ENCODE measurements at regions not wholly inside any gene's neighbourhood (a gene's known extent, or its start where the extent isn't known, plus 50 kb on each side); places are given as distances from the start of the nearest gene placed in this dataset.

DNA sequence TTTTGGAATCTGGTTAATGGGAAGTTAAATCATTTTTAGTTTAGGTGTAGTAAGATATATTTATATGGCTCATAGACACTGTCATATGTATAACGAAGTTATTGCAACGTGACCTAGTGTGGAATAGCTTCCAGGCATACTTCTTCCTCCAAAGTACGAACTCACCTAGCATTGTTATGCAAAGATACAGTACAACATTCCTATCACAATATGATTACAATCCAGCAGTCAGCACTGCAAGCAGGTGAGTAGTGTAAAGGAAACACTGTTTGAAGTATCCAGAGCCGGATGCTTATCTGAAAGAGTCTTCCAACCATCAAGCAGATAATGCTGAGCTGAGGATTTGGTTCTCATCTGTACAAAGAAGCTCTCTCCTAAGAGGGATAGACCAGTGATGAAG, 754.4 kb upstream of the IGFBP3 start:
- TF ChIP-seq, protein P1, sequence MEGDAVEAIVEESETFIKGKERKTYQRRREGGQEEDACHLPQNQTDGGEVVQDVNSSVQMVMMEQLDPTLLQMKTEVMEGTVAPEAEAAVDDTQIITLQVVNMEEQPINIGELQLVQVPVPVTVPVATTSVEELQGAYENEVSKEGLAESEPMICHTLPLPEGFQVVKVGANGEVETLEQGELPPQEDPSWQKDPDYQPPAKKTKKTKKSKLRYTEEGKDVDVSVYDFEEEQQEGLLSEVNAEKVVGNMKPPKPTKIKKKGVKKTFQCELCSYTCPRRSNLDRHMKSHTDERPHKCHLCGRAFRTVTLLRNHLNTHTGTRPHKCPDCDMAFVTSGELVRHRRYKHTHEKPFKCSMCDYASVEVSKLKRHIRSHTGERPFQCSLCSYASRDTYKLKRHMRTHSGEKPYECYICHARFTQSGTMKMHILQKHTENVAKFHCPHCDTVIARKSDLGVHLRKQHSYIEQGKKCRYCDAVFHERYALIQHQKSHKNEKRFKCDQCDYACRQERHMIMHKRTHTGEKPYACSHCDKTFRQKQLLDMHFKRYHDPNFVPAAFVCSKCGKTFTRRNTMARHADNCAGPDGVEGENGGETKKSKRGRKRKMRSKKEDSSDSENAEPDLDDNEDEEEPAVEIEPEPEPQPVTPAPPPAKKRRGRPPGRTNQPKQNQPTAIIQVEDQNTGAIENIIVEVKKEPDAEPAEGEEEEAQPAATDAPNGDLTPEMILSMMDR (IDR thresholded peaks at IDR 0.05) = no peak
- intact Hi-C loops (cut with DNase I) = no loop called here
- DNase-seq (no peak), ATAC-seq (no peak)
- H3K4me3 ChIP-seq = no peak overlapping the region
- H3K27me3 ChIP-seq = no peaks in the 10 kb centered on the region
- H3K4me1 ChIP-seq = no peaks in the 10 kb centered on the region
- no peak overlapping the region for H3K27ac ChIP-seq
- H3K9me3 ChIP-seq = no peaks in the 10 kb centered on the region
- no peaks in the 10 kb centered on the region for H3K36me3 ChIP-seq

DNA sequence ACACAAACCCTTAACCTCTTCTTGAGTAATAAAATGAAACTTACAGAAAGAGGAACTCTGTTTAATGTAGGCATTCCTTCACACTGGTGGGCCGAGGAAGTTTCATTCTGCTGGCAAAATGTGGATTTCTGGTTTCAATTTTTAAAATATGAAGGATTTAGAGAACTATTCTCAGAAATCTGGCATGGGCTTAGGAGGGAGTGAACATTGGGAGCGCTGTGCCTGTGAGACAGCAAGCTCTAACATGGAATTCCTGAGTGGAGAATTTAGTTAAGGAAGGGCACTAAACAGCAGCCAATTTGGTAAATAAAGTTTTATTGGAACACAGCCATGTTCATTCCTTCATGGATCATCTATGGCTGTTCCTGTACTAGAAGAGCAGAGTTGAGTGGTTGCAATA, 751.8 kb upstream of the IGFBP3 start:
- DNase-seq (no peak), ATAC-seq (no peak)
- peaks cover 0 to 6% of the 10 kb centered on the region in 2 donors for H3K9me3 ChIP-seq
- no peaks in the 10 kb centered on the region for H3K4me1 ChIP-seq
- no peaks in the 10 kb centered on the region for H3K27me3 ChIP-seq
- intact Hi-C loops (cut with DNase I) = no loop called here
- TF ChIP-seq, protein P1 (IDR thresholded peaks at IDR 0.05) = no peak
- no peaks in the 10 kb centered on the region for H3K36me3 ChIP-seq
- no peak overlapping the region for H3K27ac ChIP-seq
- H3K4me3 ChIP-seq = no peak overlapping the region

GRCh38 chr7:46671108-46671769, 750.2 kb upstream of the IGFBP3 start:
- Histone ChIP-seq H3K36me3 (no peaks in the 10 kb centered on the region), H3K9me3 (peaks cover 0 to 14% of the 10 kb centered on the region in 2 donors), H3K4me3 (no peak overlapping the region), H3K27me3 (no peaks in the 10 kb centered on the region), H3K27ac (no peak overlapping the region), H3K4me1 (no peaks in the 10 kb centered on the region)
- TF ChIP-seq, protein P1 (IDR thresholded peaks at IDR 0.05) = no peak
- intact Hi-C loops (cut with DNase I) = no loop called here
- DNase-seq = no peak
- ATAC-seq = no peak

DNA sequence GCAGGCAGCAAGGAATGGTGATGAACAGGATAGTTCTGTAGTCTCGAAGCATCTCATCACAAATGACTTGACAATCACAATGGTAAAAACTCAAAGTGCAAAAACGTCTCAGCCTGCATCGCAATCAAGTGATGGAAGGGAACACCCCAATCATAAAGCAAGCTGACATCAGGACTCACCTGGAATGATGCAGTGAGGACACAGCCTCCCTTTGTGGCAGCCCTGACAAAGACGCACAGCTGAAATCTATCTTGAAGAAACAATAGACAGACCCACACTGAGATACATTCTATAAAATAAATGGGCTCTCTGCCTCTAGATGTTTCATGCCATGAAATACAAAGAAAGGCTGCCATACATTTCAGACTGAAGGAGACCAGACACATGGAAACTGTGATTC, 748.0 kb upstream of the IGFBP3 start:
- Histone ChIP-seq H3K4me1 (no peaks in the 10 kb centered on the region), H3K27ac (no peak overlapping the region), H3K36me3 (no peaks in the 10 kb centered on the region), H3K9me3 (peaks cover 0 to 14% of the 10 kb centered on the region in 2 donors), H3K4me3 (no peak overlapping the region), H3K27me3 (no peaks in the 10 kb centered on the region)
- ATAC-seq (no peak), DNase-seq (no peak)
- TF ChIP-seq, protein P1 (IDR thresholded peaks at IDR 0.05) = no peak
- intact Hi-C loops (cut with DNase I) = no loop called here

- Histone ChIP-seq H3K4me3 (no peak overlapping the region), H3K9me3 (peaks cover 0 to 15% of the 10 kb centered on the region in 2 donors), H3K36me3 (no peaks in the 10 kb centered on the region), H3K27ac (no peak overlapping the region), H3K27me3 (no peaks in the 10 kb centered on the region), H3K4me1 (no peaks in the 10 kb centered on the region)
- intact Hi-C loops (cut with DNase I) = no loop called here
- ATAC-seq (no peak), DNase-seq (no peak)
- TF ChIP-seq, protein P1 (IDR thresholded peaks at IDR 0.05) = no peak
Measured at GRCh38 chr7:46664453-46664852, 743.4 kb upstream of the IGFBP3 start.

Data from left lung (tissue), 4 donors.